ENCODE measurements at regions not wholly inside any gene's neighbourhood (a gene's known extent, or its start where the extent isn't known, plus 50 kb on each side); places are given as distances from the start of the nearest gene placed in this dataset.

GRCh38 chr2:193690572-193690971, 1495.8 kb upstream of the TMEFF2 start:
- CTCF ChIA-PET, result no interaction called here
- POLR2A ChIA-PET, result no interaction called here

DNA sequence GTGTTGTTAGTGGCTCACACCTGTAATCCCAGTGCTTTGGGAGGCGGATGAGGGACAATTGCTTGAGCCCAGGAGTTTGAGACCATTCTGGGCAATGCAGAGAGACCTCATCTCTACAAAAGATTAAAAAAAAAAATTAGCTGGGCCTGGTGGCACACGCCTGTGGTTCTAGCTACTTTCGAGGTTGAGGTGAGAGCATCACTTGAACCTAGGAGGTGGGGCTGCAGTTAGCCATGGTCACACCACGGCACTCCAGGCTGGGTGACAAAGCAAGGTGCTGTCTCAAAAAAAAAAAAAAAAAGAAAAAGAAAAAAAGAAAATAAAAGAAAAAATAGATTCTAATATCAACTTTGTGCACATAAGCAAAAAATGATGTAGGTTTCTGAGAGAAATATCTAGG, 1492.5 kb upstream of the TMEFF2 start:
- ChIA-PET CTCF (no interaction called here), POLR2A (no interaction called here)

GRCh38 chr2:193679847-193680246, 1485.1 kb upstream of the TMEFF2 start:
- CTCF ChIA-PET, result no interaction called here
- POLR2A ChIA-PET, result no interaction called here

- ChIA-PET POLR2A (no interaction called here), CTCF (no interaction called here)
Measured at GRCh38 chr2:193670478-193670877, 1475.7 kb upstream of the TMEFF2 start.

DNA sequence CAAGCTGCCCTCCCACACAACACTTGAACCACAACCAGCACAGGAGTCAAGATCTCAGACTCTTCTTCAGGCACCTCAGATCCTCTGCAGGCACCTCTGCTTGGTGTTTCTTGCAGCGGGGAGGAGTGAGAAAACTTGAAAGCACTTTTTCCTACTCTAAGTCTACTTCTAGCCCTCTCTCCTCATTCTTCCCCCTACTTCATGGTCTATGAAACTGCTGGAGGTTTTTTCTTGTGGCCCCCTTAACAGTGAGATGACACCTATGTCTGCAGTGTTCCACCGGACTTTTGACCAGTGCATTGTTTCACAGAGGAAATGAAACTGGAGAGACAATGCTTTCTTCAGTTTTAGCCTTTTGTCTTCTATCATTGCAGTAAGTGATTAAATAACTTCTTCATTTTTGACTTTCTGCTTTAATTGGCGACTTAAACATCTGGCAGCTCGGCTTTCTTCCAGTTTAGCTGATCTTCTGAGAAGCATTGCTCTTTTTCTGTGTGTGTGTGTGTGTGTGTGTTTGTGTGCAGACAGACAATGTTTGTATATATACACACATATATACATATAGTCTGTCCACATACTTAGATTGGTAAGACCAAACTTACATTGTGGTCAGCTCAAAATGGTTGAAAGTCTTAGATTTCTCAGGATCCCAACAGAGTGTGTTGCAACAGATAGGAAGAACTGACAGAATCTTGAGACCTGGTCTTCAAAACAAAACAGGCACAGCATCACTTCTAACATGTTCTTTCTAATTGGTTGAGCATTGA, 1474.0 kb upstream of the TMEFF2 start:
- POLR2A ChIA-PET, result no interaction called here
- CTCF ChIA-PET, result no interaction called here

- ChIA-PET CTCF (no interaction called here), POLR2A (no interaction called here)
Measured at GRCh38 chr2:193627927-193628272, 1433.2 kb upstream of the TMEFF2 start.

DNA sequence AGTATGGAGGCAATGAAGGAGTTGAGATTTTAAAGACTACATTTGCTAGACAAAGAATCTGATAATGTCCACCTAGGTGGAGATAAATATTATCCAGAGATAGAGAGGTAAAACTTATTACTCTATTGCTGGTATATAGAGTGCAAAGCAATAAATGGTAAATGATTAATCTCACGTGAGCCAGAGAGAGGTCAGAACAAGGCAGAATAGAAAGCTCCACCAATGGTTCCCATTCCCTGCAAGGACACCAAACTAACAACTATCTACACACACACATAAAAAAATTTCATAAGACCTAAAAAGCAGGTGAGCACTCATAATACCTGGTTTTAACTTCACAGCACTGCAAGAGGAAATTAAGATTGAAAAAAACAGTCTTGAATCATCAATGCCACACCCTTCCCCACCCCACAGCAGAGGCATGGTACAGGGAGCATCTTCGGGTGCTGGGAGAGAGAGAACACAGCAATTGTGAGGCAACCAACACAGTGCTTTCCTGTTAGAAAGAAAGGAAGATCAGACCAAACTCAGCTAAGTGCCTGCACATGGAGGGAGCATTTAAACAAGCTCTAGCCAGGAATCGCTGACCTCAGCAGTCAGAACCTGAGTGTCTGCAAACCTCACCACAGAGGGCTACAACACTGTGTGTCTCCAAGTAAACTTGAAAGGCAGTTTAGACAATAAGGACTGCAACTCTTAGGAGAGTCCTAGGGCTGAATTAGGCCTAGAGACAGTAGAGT, 1432.6 kb upstream of the TMEFF2 start:
- ChIA-PET CTCF (no interaction called here), POLR2A (no interaction called here)

- POLR2A ChIA-PET, result no interaction called here
- CTCF ChIA-PET, result no interaction called here
Measured at GRCh38 chr2:193608451-193608850, 1413.7 kb upstream of the TMEFF2 start.

DNA sequence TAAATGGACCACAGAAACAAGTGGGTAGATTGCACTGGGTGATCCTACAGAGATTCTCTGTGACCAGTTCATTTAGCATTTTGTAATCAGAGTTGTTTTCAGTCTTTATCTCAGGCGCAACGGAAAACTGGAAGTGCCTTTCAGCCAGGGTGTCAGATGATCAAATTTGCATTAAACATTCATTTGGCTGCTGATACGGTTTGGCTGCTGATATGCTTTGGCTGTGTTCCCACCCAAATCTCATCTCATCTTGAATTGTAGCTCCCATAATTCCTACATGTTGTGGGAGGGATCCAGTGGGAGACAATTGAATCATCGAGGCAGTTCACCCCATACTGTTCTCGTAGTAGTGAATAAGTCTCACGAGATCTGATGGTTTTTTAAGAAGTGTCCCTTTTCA, 1396.1 kb upstream of the TMEFF2 start:
- CTCF ChIA-PET, result no interaction called here
- POLR2A ChIA-PET, result no interaction called here

- CTCF ChIA-PET, result interaction anchor here (1.5 kb wide), 1 partner anchor 10 kb away, joined by 3 read pairs; no protein-coding TSS in a partner anchor
- POLR2A ChIA-PET, result no interaction called here
Measured at GRCh38 chr2:193584522-193584938, 1389.8 kb upstream of the TMEFF2 start.

GRCh38 chr2:193583638-193584400, 1389.1 kb upstream of the TMEFF2 start:
- ChIA-PET POLR2A (no interaction called here), CTCF (interaction anchor here (1.5 kb wide), 1 partner anchor 9 kb away, joined by 3 read pairs; no protein-coding TSS in a partner anchor)

GRCh38 chr2:193581807-193582206, 1387.1 kb upstream of the TMEFF2 start:
- ChIA-PET CTCF (no interaction called here), POLR2A (no interaction called here)

DNA sequence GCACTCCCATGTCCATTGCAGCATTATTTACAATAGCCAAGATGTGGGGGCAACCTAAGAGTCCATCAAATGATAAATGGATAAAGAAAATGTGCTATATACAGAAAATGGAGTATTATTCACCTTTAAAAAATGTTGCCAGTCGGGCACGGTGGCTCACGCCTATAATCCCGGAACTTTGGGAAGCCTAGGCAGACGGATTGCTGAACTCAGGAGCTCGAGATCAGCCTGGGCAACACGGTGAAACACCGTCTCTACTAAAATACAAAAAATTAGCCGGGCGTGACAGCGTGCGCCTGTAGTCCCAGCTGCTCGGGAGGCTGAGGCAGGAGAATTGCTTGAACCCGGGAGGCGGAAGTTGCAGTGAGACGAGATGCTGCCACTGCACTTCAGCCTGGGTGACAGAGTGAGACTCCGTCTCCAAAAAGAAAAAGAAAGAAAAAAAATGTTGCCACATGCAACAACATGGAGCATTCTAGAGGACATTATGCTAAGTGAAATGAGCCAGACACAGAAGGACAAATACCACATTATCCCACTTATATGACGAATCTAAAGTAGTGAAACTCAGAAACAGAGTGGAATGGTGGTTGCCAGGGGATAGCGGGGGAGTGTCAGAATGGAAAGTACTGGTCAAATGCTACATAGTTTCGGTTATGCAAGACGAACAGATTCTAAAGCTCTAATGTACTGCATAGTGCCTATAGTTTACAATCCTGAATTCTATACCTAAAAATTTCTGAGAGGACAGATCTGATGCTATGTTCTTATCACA, 1385.6 kb upstream of the TMEFF2 start:
- POLR2A ChIA-PET, result no interaction called here
- CTCF ChIA-PET, result no interaction called here

DNA sequence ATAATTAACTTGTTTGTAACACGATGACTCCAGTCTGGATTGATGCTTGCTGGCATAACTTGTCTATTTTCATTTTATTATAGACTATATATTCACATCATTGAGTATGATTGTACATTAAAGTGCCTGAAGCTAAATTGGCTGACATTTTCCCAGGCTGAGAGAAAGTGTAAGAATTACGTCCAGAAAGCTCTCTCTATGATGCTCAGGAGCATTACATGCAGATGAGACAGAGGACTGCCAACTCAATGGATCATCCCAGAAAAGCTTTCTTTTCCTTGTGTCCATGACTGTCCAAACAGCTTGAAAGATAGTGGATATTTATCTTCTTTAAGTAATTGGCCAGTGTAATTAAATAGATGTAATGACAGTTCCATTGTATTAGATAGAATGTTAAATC, 1372.2 kb upstream of the TMEFF2 start:
- ChIA-PET POLR2A (no interaction called here), CTCF (no interaction called here)

DNA sequence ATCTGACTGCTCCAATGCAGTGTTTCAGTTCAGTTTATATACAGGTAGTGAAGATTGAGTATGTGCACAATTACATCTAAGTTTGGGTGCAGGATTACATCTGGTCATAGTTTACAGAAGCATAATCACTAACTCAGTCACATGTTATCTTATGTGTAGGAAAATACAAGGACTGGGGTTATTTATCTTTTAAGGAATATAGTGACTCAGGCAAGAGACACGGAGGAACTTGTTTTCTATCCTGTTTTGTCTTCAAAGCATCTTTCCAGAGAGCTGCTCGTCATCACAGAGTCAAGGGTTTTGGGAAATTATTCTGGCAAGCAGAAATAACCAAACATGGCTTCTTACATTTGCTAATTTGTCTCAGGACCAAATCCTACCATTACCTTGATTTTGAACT, 1371.5 kb upstream of the TMEFF2 start:
- CTCF ChIA-PET, result no interaction called here
- POLR2A ChIA-PET, result no interaction called here

- POLR2A ChIA-PET, result no interaction called here
- CTCF ChIA-PET, result no interaction called here
Measured at GRCh38 chr2:193562031-193562430, 1367.3 kb upstream of the TMEFF2 start.

GRCh38 chr2:193561054-193561453, 1366.3 kb upstream of the TMEFF2 start:
- POLR2A ChIA-PET, result no interaction called here
- CTCF ChIA-PET, result no interaction called here

DNA sequence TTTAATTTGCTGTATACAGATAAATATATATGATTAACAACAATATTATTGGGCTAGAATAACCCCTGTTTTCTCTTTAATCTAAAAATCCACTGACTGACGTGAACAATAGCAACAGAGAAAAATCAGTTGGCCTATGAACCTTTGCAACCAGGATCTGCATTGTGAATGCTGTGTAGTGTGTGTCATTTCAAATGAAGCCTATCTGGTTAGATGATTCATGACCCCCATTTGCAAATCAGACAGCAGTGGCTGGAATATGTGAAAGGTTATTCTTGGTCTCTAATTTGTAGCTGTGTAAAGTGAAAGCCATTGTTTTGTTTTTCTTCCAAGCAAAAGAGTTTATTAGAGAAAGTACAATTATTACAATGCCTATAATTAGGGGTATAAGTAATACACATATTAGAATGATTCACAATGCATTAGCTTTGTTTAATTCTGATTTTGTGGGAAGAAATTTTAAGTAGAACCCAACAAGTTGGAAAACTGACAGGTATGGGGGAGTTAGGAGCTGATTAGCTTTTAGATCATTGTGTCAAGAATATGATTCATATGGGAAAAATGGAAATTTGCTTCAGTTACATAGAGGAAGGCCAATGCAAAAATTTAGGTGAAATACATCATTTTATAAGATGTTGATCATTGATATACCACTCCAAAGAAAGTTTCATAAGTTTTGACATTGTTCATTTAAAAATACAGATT, 1362.2 kb upstream of the TMEFF2 start:
- POLR2A ChIA-PET, result no interaction called here
- CTCF ChIA-PET, result no interaction called here

GRCh38 chr2:193549661-193550060, 1354.9 kb upstream of the TMEFF2 start:
- POLR2A ChIA-PET, result no interaction called here
- CTCF ChIA-PET, result no interaction called here

DNA sequence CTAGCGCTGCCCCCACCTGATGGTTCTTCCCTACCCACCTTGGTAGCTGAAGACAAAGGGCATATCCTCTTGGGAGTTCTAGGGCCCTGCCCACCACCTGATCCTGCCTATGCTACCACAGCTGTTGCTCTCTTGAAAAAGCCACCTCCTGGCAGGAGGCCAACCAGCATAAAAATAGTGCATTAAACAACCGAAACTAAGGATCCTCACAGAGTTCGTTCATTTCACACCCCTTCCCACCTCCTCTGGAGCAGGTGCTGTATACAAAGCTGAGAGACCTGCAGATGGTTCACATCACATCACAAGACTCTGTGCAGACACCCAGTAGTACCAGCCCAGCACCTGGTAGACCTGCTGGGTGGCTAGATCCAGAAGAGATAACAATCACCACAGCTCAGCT, 1348.0 kb upstream of the TMEFF2 start:
- POLR2A ChIA-PET, result no interaction called here
- CTCF ChIA-PET, result no interaction called here
